ENCODE measurements at regions not wholly inside any gene's neighbourhood (a gene's known extent, or its start where the extent isn't known, plus 50 kb on each side); places are given as distances from the start of the nearest gene placed in this dataset.

DNA sequence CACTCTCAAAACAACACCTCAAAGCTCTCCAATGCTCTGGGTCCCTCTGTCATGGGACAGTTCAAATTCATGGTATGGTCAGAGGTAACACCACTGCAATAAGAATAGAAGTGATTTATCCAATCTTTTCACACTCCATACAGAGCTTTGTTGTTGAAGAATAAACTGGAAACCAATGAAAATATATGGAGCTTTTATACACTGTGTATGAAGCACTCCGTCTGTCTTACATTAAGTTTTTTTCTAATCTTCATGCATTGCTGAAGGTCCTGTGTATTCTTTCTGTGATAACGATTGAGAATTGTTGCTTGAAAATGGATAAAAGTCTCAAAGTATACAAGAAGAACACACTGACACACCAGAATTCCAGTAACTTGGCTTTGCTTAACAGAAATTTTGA, 603.7 kb upstream of the LUZP2 start:
- TF ChIP-seq, protein P1, sequence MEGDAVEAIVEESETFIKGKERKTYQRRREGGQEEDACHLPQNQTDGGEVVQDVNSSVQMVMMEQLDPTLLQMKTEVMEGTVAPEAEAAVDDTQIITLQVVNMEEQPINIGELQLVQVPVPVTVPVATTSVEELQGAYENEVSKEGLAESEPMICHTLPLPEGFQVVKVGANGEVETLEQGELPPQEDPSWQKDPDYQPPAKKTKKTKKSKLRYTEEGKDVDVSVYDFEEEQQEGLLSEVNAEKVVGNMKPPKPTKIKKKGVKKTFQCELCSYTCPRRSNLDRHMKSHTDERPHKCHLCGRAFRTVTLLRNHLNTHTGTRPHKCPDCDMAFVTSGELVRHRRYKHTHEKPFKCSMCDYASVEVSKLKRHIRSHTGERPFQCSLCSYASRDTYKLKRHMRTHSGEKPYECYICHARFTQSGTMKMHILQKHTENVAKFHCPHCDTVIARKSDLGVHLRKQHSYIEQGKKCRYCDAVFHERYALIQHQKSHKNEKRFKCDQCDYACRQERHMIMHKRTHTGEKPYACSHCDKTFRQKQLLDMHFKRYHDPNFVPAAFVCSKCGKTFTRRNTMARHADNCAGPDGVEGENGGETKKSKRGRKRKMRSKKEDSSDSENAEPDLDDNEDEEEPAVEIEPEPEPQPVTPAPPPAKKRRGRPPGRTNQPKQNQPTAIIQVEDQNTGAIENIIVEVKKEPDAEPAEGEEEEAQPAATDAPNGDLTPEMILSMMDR (IDR thresholded peaks at IDR 0.05; ENCODE audit: low read depth, low read length, poor library complexity, severe bottlenecking), result no peak
- no peak for TF ChIP-seq EZH2phosphoT487 (IDR thresholded peaks at IDR 0.05; ENCODE audit: borderline replicate concordance, low read length)

Measured in DOHH2 (cell line).